Esophagus muscularis mucosa (tissue), 4 donors: ENCODE measurements at regions not wholly inside any gene's neighbourhood (a gene's known extent, or its start where the extent isn't known, plus 50 kb on each side); places are given as distances from the start of the nearest gene placed in this dataset.

Experiments
- CTCF ChIP-seq, 3 experiments: fragments of 200-600 bp in 2 of 3; fragments of 450-650 bp in 1 of 3; sonication (generic) in 2 of 3; IDR thresholded peaks; one replicate each; pipeline ENCODE4 v1.5.1; 2017 to 2019; ENCODE audit warnings: antibody characterized with exemption in 3 of 3, mild to moderate bottlenecking in 2 of 3, moderate library complexity in 1 of 3
- EP300 ChIP-seq: sonication (generic); formaldehyde crosslinking; IDR thresholded peaks from one replicate; pipeline ENCODE4 v1.6.1; 2017; ENCODE audit warnings: antibody characterized with exemption
- POLR2A ChIP-seq: fragments of 450-650 bp; IDR thresholded peaks from one replicate; pipeline ENCODE4 v1.6.1; 2017; ENCODE audit warnings: antibody characterized with exemption, moderate library complexity, mild to moderate bottlenecking, low read depth
- POLR2AphosphoS5 ChIP-seq, 2 donors: sonication (generic); formaldehyde crosslinking; IDR thresholded peaks; one replicate each; pipeline ENCODE4 v1.6.1; 2017; ENCODE audit warnings: antibody characterized with exemption in 2 of 2

DNA sequence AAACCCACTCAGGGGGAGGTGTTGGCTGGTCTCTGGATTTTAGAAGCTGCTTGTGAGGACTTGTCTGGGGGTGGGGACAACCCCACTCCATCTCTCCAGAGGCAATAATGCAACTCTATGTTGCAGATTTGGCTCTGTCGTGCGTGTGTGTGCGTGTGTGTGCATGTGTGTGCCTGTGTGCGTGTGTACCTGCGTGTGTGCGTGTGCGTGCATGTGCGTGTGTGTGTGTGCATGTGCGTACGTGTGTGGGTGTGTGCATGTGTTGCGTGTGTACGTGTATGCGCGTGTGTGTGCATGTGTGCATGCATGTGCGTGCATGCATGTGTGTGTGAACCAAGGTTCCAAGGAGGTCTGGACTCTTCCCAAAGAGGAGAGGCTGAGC lies 120.4 kb upstream of the LHX1 start:
- TF ChIP-seq CTCF (IDR thresholded peaks at IDR 0.05) = no peak
- no peak for TF ChIP-seq POLR2A
- no peak for TF ChIP-seq EP300
- TF ChIP-seq POLR2AphosphoS5 (IDR thresholded peaks at IDR 0.05) = no peak
